H9 (cell line): ENCODE measurements at regions not wholly inside any gene's neighbourhood (a gene's known extent, or its start where the extent isn't known, plus 50 kb on each side); places are given as distances from the start of the nearest gene placed in this dataset.
"Not testable (repeated sequence)": the region's sequence is repeated elsewhere in the genome, so short reads cannot be mapped to it uniquely, and the experiment has no call there.

Experiments used
- DNase-seq: peaks from one replicate; pipeline ENCODE4 v3.0.0-alpha.2; 2017
- H2AFZ ChIP-seq: one replicate; pipeline ENCODE4 v1.6.1; 2013; ENCODE audit warnings: mild to moderate bottlenecking, low read length, control low read depth, moderate library complexity
- H2AK5ac ChIP-seq: 2 replicates; pipeline ENCODE4 v1.6.1; 2013; ENCODE audit warnings: low read length, control low read depth, mixed read lengths; ENCODE audit not compliant: insufficient read length
- H2BK120ac ChIP-seq: one replicate; pipeline ENCODE4 v1.6.1; 2013; ENCODE audit warnings: low read depth, mild to moderate bottlenecking, low read length, control low read depth, inconsistent platforms; ENCODE audit not compliant: poor library complexity, severe bottlenecking
- H2BK12ac ChIP-seq: 2 replicates; pipeline ENCODE4 v1.6.1; 2013; ENCODE audit warnings: low read length, control low read depth, mixed read lengths, low read depth; ENCODE audit not compliant: insufficient read length
- H2BK15ac ChIP-seq: 2 replicates; pipeline ENCODE4 v1.6.1; 2013; ENCODE audit warnings: low read depth, low read length, control low read depth
- H2BK20ac ChIP-seq: one replicate; pipeline ENCODE4 v1.6.1; 2013; ENCODE audit warnings: low read depth, mild to moderate bottlenecking, low read length, control low read depth, inconsistent platforms; ENCODE audit not compliant: poor library complexity, severe bottlenecking
- H2BK5ac ChIP-seq: 2 replicates; pipeline ENCODE4 v1.6.1; 2013; ENCODE audit warnings: low read length, control low read depth, mixed read lengths; ENCODE audit not compliant: insufficient read length
- H3K14ac ChIP-seq: 2 replicates; pipeline ENCODE4 v1.6.1; 2013; ENCODE audit warnings: low read length, control low read depth; ENCODE audit not compliant: insufficient read depth
- H3K18ac ChIP-seq: 2 replicates; pipeline ENCODE4 v1.6.1; 2013; ENCODE audit warnings: low read depth, mild to moderate bottlenecking, mixed read lengths, low read length, control low read depth; ENCODE audit not compliant: insufficient read length
- H3K23ac ChIP-seq: 2 replicates; pipeline ENCODE4 v1.6.1; 2013; ENCODE audit warnings: low read length, control low read depth, mixed read lengths, low read depth; ENCODE audit not compliant: insufficient read length
- H3K23me2 ChIP-seq: 2 replicates; pipeline ENCODE4 v1.6.1; 2013; ENCODE audit warnings: low read depth, mild to moderate bottlenecking, mixed read lengths, low read length, control low read depth; ENCODE audit not compliant: insufficient read length, poor library complexity, severe bottlenecking
- H3K27ac ChIP-seq: 2 replicates; pipeline ENCODE4 v1.5.1; 2013; ENCODE audit warnings: low read length, control low read depth, mixed read lengths, low read depth; ENCODE audit not compliant: insufficient read length
- H3K27me3 ChIP-seq: 2 replicates; pipeline ENCODE4 v1.6.1; 2013; ENCODE audit warnings: low read length, control low read depth, inconsistent platforms; ENCODE audit not compliant: insufficient read depth
- H3K4ac ChIP-seq: 2 replicates; pipeline ENCODE4 v1.6.1; 2013; ENCODE audit warnings: low read depth, mild to moderate bottlenecking, control low read depth, inconsistent platforms, low read length, moderate library complexity
- H3K4me1 ChIP-seq: 2 replicates; pipeline ENCODE4 v1.6.1; 2013; ENCODE audit warnings: low read length, control low read depth, inconsistent platforms; ENCODE audit not compliant: insufficient read depth
- H3K4me2 ChIP-seq: 2 replicates; pipeline ENCODE4 v1.6.1; 2013; ENCODE audit warnings: low read length, control low read depth, mixed read lengths; ENCODE audit not compliant: insufficient read length, insufficient read depth
- H3K56ac ChIP-seq: 2 replicates; pipeline ENCODE4 v1.6.1; 2013; ENCODE audit warnings: low read depth, mild to moderate bottlenecking, mixed read lengths, low read length, control low read depth; ENCODE audit not compliant: insufficient read length
- H3K79me1 ChIP-seq: 2 replicates; pipeline ENCODE4 v1.6.1; 2013; ENCODE audit warnings: low read depth, mild to moderate bottlenecking, moderate library complexity, low read length, control low read depth, inconsistent platforms; ENCODE audit not compliant: insufficient read depth, poor library complexity, severe bottlenecking
- H3K79me2 ChIP-seq: 2 replicates; pipeline ENCODE4 v1.6.1; 2013; ENCODE audit warnings: low read length, control low read depth, inconsistent platforms; ENCODE audit not compliant: insufficient read depth
- H3K9ac ChIP-seq: 2 replicates; pipeline ENCODE4 v1.6.1; 2013; ENCODE audit warnings: low read length, control low read depth, mixed read lengths; ENCODE audit not compliant: insufficient read length; ENCODE audit errors: extremely low read depth
- H3K9me3 ChIP-seq: one replicate; pipeline ENCODE4 v1.6.1; 2013; ENCODE audit warnings: low read depth, low read length, inconsistent platforms; ENCODE audit not compliant: control insufficient read depth
- H3T11ph ChIP-seq: one replicate; pipeline ENCODE4 v1.6.1; 2013; ENCODE audit warnings: mild to moderate bottlenecking, low read length, control low read depth, inconsistent platforms
- H4K20me1 ChIP-seq: one replicate; pipeline ENCODE4 v1.6.1; 2013; ENCODE audit not compliant: control insufficient read depth, insufficient read length, insufficient read depth
- H4K5ac ChIP-seq: 2 replicates; pipeline ENCODE4 v1.6.1; 2013; ENCODE audit warnings: low read depth, mild to moderate bottlenecking, mixed read lengths, low read length, control low read depth; ENCODE audit not compliant: insufficient read length
- H4K8ac ChIP-seq: replicated peaks from 2 replicates; pipeline ENCODE4 v1.6.1; 2013; ENCODE audit warnings: low read length, control low read depth, mixed read lengths, low read depth; ENCODE audit not compliant: insufficient read length
- H4K91ac ChIP-seq: 2 replicates; pipeline ENCODE4 v1.6.1; 2013; ENCODE audit warnings: low read depth, mild to moderate bottlenecking, moderate library complexity, mixed read lengths, low read length, control low read depth; ENCODE audit not compliant: insufficient read length
- H3K27ac Mint-ChIP-seq, 3 experiments: 2 replicates in 2 of 3; 3 replicates in 1 of 3; pipeline ENCODE4 v1.8.0; 2020 to 2021; ENCODE audit warnings: mixed read lengths in 3 of 3, mild to moderate bottlenecking in 1 of 3, moderate library complexity in 1 of 3
- H3K27me3 Mint-ChIP-seq: 2 replicates; pipeline ENCODE4 v1.8.0; 2021; ENCODE audit warnings: low read depth, mild to moderate bottlenecking, moderate library complexity, mixed read lengths
- H3K36me3 Mint-ChIP-seq, 3 experiments: 2 replicates in 2 of 3; 3 replicates in 1 of 3; pipeline ENCODE4 v1.8.0; 2020 to 2021; ENCODE audit warnings: low read depth in 3 of 3, mixed read lengths in 3 of 3; ENCODE audit not compliant: insufficient read depth in 1 of 3
- H3K4me1 Mint-ChIP-seq, 2 experiments: 2 replicates each; pipeline ENCODE4 v1.8.0; 2020; ENCODE audit warnings: mixed read lengths in 2 of 2
- H3K4me3 Mint-ChIP-seq, 2 experiments: 2 replicates in 1 of 2; 3 replicates in 1 of 2; pipeline ENCODE4 v1.8.0; 2020 to 2021; ENCODE audit warnings: mild to moderate bottlenecking in 2 of 2, mixed read lengths in 2 of 2, moderate library complexity in 1 of 2
- H3K9me3 Mint-ChIP-seq, 2 experiments: 2 replicates in 1 of 2; 3 replicates in 1 of 2; pipeline ENCODE4 v1.8.0; 2020; ENCODE audit warnings: mild to moderate bottlenecking in 2 of 2, mixed read lengths in 2 of 2, moderate library complexity in 1 of 2
- CTCF ChIP-seq: fragments of 200-600 bp; sonication (generic); conservative IDR thresholded peaks from 3 replicates; pipeline ENCODE4 v1.8.0; 2021; ENCODE audit warnings: antibody characterized with exemption, mild to moderate bottlenecking
- WGBS: extraction: QIAGEN DNeasy Blood & Tissue Kit; methylation state at CpG from one replicate; pipeline ENCODE4 v1.1.7; 2013; ENCODE audit warnings: missing lambda C conversion rate, low lambda C conversion rate, mixed read lengths; ENCODE audit not compliant: insufficient read length; ENCODE audit errors: extremely low coverage; 5-methylcytosine and 5-hydroxymethylcytosine counted together

DNA sequence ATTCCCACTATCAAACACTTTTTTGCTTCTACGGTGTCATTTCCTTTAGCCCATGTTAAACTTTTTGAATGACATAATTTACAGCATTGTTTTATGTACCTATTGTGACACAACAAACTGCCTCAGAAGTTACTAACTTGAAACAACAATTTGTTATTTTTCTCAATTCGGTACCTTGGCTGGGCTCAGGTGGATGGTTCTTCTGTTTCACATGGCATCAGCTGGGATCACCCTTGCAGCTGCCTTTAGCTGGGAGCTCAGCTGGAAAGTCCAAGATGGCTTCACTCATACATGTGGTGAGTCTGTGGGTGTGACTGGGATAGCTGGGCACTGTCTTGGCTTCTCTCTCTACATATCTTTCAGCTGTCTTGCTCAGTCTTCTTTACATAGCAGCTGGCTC, 156.0 kb downstream of the GXYLT1 start:
- Mint-ChIP-seq H3K36me3 (no peaks in the 10 kb centered on the region; a peak in 2 of 7 replicates), H3K27me3 (no peaks in the 10 kb centered on the region), H3K9me3 (peaks cover 3 to 12% of the 10 kb centered on the region in 2 experiments; a peak in 4 of 5 replicates), H3K27ac (no peak overlapping the region), H3K4me1 (peaks cover 0 to 1% of the 10 kb centered on the region in 2 experiments; a peak in 1 of 4 replicates), H3K4me3 (no peak overlapping the region)
- Histone ChIP-seq H3K4ac (no peak overlapping the region), H2BK12ac (no peak overlapping the region), H3K23ac (no peak overlapping the region), H3T11ph (no peak overlapping the region), H2AK5ac (no peak overlapping the region), H3K9me3 (no peaks in the 10 kb centered on the region), H3K18ac (no peak overlapping the region), H3K23me2 (no peaks in the 10 kb centered on the region), H2BK5ac (no peak overlapping the region), H4K5ac (no peak overlapping the region), H2AFZ (no peak overlapping the region), H3K56ac (no peak overlapping the region), H3K4me2 (no peak overlapping the region), H3K27me3 (no peaks in the 10 kb centered on the region), H3K27ac (no peak overlapping the region), H4K8ac (no peak overlapping the region), H3K79me2 (no peaks in the 10 kb centered on the region), H4K20me1 (no peaks in the 10 kb centered on the region), H3K79me1 (no peaks in the 10 kb centered on the region), H2BK120ac (no peak overlapping the region), H3K4me1 (no peaks in the 10 kb centered on the region), H3K14ac (no peak overlapping the region), H4K91ac (no peak overlapping the region), H2BK20ac (no peak overlapping the region), H3K9ac (no peak overlapping the region), H2BK15ac (no peak overlapping the region)
- DNase-seq = no peak
- TF ChIP-seq CTCF = no peak
- WGBS = no CpG with 5 or more reads among the region's 2 CpGs

DNA sequence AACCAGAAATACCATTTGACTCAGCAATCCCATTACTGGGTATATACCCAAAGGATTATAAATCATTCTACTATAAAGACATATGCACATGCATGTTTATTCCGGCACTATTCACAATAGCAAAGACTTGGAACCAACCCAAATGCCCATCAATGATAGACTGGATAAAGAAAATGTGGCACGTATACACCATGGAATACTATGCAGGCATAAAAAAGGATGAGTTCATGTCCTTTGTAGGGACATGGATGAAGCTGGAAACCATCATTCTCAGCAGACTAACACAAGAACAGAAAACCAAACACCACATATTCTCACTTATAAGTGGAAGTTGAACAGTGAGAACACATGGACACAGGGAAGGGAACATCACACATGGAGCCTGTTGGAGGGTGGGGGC, 158.2 kb downstream of the GXYLT1 start:
- not testable (repeated sequence) for H2BK12ac ChIP-seq, H3K27ac Mint-ChIP-seq, H3K14ac ChIP-seq, H3K27me3 ChIP-seq, H3T11ph ChIP-seq, H2BK15ac ChIP-seq, H3K23ac ChIP-seq, H2BK5ac ChIP-seq, H3K36me3 Mint-ChIP-seq, H3K4ac ChIP-seq, H2AFZ ChIP-seq, H4K8ac ChIP-seq, DNase-seq, H3K79me1 ChIP-seq, H3K18ac ChIP-seq, H3K79me2 ChIP-seq, H3K27ac ChIP-seq, H4K20me1 ChIP-seq, H3K4me1 ChIP-seq, H3K27me3 Mint-ChIP-seq, H2AK5ac ChIP-seq, H3K9ac ChIP-seq, H3K23me2 ChIP-seq, H4K5ac ChIP-seq, H2BK120ac ChIP-seq, H3K9me3 ChIP-seq, H3K4me3 Mint-ChIP-seq, H2BK20ac ChIP-seq, H3K56ac ChIP-seq, H3K4me2 ChIP-seq, H4K91ac ChIP-seq
- H3K9me3 Mint-ChIP-seq = peaks cover 3 to 12% of the 10 kb centered on the region in 2 experiments; a peak in 4 of 5 replicates
- no CpG with 5 or more reads among the region's 2 CpGs for WGBS
- peaks cover 5 to 16% of the 10 kb centered on the region in 2 experiments for H3K4me1 Mint-ChIP-seq
